ENCODE measurements at regions not wholly inside any gene's neighbourhood (a gene's known extent, or its start where the extent isn't known, plus 50 kb on each side); places are given as distances from the start of the nearest gene placed in this dataset.
A peak's percentile ranks its signal among the peaks of the same experiment; 100 is the strongest.
"Not testable (repeated sequence)": the region's sequence is repeated elsewhere in the genome, so short reads cannot be mapped to it uniquely, and the experiment has no call there.

GRCh38 chr5:62222305-62222704, 83.7 kb upstream of the KIF2A start:
- Mint-ChIP-seq H3K27me3 (ENCODE audit: low read depth) (peaks cover 22% of the 10 kb centered on the region), H3K4me1 (ENCODE audit: low read depth) (peaks cover 16% of the 10 kb centered on the region)
- not testable (repeated sequence) for H3K27ac Mint-ChIP-seq; H3K36me3 Mint-ChIP-seq (ENCODE audit: insufficient read depth in 2 of 2); H3K4me3 Mint-ChIP-seq; ATAC-seq (replicated peaks in 1 of 2); DNase-seq; H3K9me3 Mint-ChIP-seq

GRCh38 chr5:62223312-62223670, 82.7 kb upstream of the KIF2A start:
- H3K9me3 Mint-ChIP-seq; H3K36me3 Mint-ChIP-seq (ENCODE audit: insufficient read depth in 2 of 2): not testable (repeated sequence)
- H3K4me3 Mint-ChIP-seq: peak overlapping the region; percentile 85 to 86

GRCh38 chr5:62224987-62225601, 80.9 kb upstream of the KIF2A start:
- not testable (repeated sequence) for H3K36me3 Mint-ChIP-seq (ENCODE audit: insufficient read depth in 2 of 2); DNase-seq; H3K27me3 Mint-ChIP-seq (ENCODE audit: low read depth); H3K9me3 Mint-ChIP-seq; ATAC-seq (replicated peaks in 1 of 2)
- peaks cover 23% of the 10 kb centered on the region for H3K4me1 Mint-ChIP-seq (ENCODE audit: low read depth)
- H3K4me3 Mint-ChIP-seq: peak overlapping the region; percentile 85 to 86
- peak overlapping the region; percentile 88 for H3K27ac Mint-ChIP-seq

More at GRCh38 chr5:62223312-62223670, 82.7 kb upstream of the KIF2A start:
- H3K4me1 Mint-ChIP-seq (ENCODE audit: low read depth): peaks cover 19% of the 10 kb centered on the region
- peaks cover 14% of the 10 kb centered on the region for H3K27me3 Mint-ChIP-seq (ENCODE audit: low read depth)
- peak; percentile 96 to 97 for ATAC-seq (replicated peaks in 1 of 2)
- peak; percentile 77 to 80 for DNase-seq
- peak overlapping the region; percentile 87 for H3K27ac Mint-ChIP-seq

GRCh38 chr5:62230876-62231388, 75.1 kb upstream of the KIF2A start:
- DNase-seq; H3K9me3 Mint-ChIP-seq; ATAC-seq (replicated peaks in 1 of 2); H3K4me3 Mint-ChIP-seq; H3K27me3 Mint-ChIP-seq (ENCODE audit: low read depth); H3K36me3 Mint-ChIP-seq (ENCODE audit: insufficient read depth in 2 of 2); H3K27ac Mint-ChIP-seq: not testable (repeated sequence)
- H3K4me1 Mint-ChIP-seq (ENCODE audit: low read depth): peaks cover 17% of the 10 kb centered on the region

GRCh38 chr5:62231576-62231975, 74.4 kb upstream of the KIF2A start:
- no peaks in the 10 kb centered on the region for H3K27me3 Mint-ChIP-seq (ENCODE audit: low read depth)
- DNase-seq: no peak
- peaks cover 19% of the 10 kb centered on the region for H3K4me1 Mint-ChIP-seq (ENCODE audit: low read depth)
- no peak for ATAC-seq (replicated peaks in 1 of 2)
- peak overlapping the region; percentile 9 for H3K27ac Mint-ChIP-seq
- no peak overlapping the region for H3K4me3 Mint-ChIP-seq
- H3K36me3 Mint-ChIP-seq (ENCODE audit: insufficient read depth in 2 of 2): peaks cover 0 to 4% of the 10 kb centered on the region in 2 donors
- H3K9me3 Mint-ChIP-seq: no peaks in the 10 kb centered on the region

GRCh38 chr5:62232218-62232617, 73.8 kb upstream of the KIF2A start:
- not testable (repeated sequence) for H3K27ac Mint-ChIP-seq; H3K9me3 Mint-ChIP-seq; H3K36me3 Mint-ChIP-seq (ENCODE audit: insufficient read depth in 2 of 2); H3K27me3 Mint-ChIP-seq (ENCODE audit: low read depth); ATAC-seq (replicated peaks in 1 of 2); H3K4me3 Mint-ChIP-seq; DNase-seq
- H3K4me1 Mint-ChIP-seq (ENCODE audit: low read depth): peaks cover 26% of the 10 kb centered on the region

GRCh38 chr5:62233083-62234046, 72.6 kb upstream of the KIF2A start:
- H3K27ac Mint-ChIP-seq: peak overlapping the region; percentile 70
- not testable (repeated sequence) for H3K9me3 Mint-ChIP-seq; H3K27me3 Mint-ChIP-seq (ENCODE audit: low read depth); H3K36me3 Mint-ChIP-seq (ENCODE audit: insufficient read depth in 2 of 2)
- peak overlapping the region in 1 of 2 donors; percentile 27 for H3K4me3 Mint-ChIP-seq
- ATAC-seq (replicated peaks in 1 of 2) (peak; percentile 38 to 67), DNase-seq (peak in 1 of 2 donors; percentile 7)
- peaks cover 23% of the 10 kb centered on the region for H3K4me1 Mint-ChIP-seq (ENCODE audit: low read depth)

GRCh38 chr5:62236593-62236992, 69.4 kb upstream of the KIF2A start:
- Mint-ChIP-seq H3K27ac (peak overlapping the region; percentile 80), H3K4me1 (ENCODE audit: low read depth) (peaks cover 29% of the 10 kb centered on the region), H3K4me3 (peak overlapping the region; percentile 29 to 65)
- H3K27me3 Mint-ChIP-seq (ENCODE audit: low read depth); H3K9me3 Mint-ChIP-seq; H3K36me3 Mint-ChIP-seq (ENCODE audit: insufficient read depth in 2 of 2): not testable (repeated sequence)
- DNase-seq: peak; percentile 62 to 65
- peak; percentile 90 to 92 for ATAC-seq (replicated peaks in 1 of 2)

GRCh38 chr5:62237944-62238343, 68.1 kb upstream of the KIF2A start:
- H3K4me1 Mint-ChIP-seq (ENCODE audit: low read depth): peaks cover 29% of the 10 kb centered on the region
- H3K27me3 Mint-ChIP-seq (ENCODE audit: low read depth); DNase-seq; H3K27ac Mint-ChIP-seq; H3K36me3 Mint-ChIP-seq (ENCODE audit: insufficient read depth in 2 of 2); H3K4me3 Mint-ChIP-seq; H3K9me3 Mint-ChIP-seq; ATAC-seq (replicated peaks in 1 of 2): not testable (repeated sequence)

GRCh38 chr5:62238584-62238983, 67.4 kb upstream of the KIF2A start:
- not testable (repeated sequence) for H3K27ac Mint-ChIP-seq; ATAC-seq (replicated peaks in 1 of 2); H3K27me3 Mint-ChIP-seq (ENCODE audit: low read depth); H3K36me3 Mint-ChIP-seq (ENCODE audit: insufficient read depth in 2 of 2); H3K9me3 Mint-ChIP-seq; DNase-seq; H3K4me3 Mint-ChIP-seq
- H3K4me1 Mint-ChIP-seq (ENCODE audit: low read depth): peaks cover 28% of the 10 kb centered on the region

- ATAC-seq (replicated peaks in 1 of 2); H3K27me3 Mint-ChIP-seq (ENCODE audit: low read depth); DNase-seq; H3K9me3 Mint-ChIP-seq; H3K36me3 Mint-ChIP-seq (ENCODE audit: insufficient read depth in 2 of 2); H3K4me3 Mint-ChIP-seq: not testable (repeated sequence)
- Mint-ChIP-seq H3K4me1 (ENCODE audit: low read depth) (peaks cover 28% of the 10 kb centered on the region), H3K27ac (peak overlapping the region; percentile 12)
Observed at GRCh38 chr5:62240494-62240893, 65.5 kb upstream of the KIF2A start.

GRCh38 chr5:62242000-62242399, 64.0 kb upstream of the KIF2A start:
- peaks cover 25% of the 10 kb centered on the region for H3K4me1 Mint-ChIP-seq (ENCODE audit: low read depth)
- not testable (repeated sequence) for H3K27ac Mint-ChIP-seq; H3K4me3 Mint-ChIP-seq; H3K9me3 Mint-ChIP-seq; ATAC-seq (replicated peaks in 1 of 2); H3K27me3 Mint-ChIP-seq (ENCODE audit: low read depth); H3K36me3 Mint-ChIP-seq (ENCODE audit: insufficient read depth in 2 of 2); DNase-seq

- peaks cover 25% of the 10 kb centered on the region for H3K4me1 Mint-ChIP-seq (ENCODE audit: low read depth)
- not testable (repeated sequence) for H3K36me3 Mint-ChIP-seq (ENCODE audit: insufficient read depth in 2 of 2); H3K27ac Mint-ChIP-seq; H3K9me3 Mint-ChIP-seq; ATAC-seq (replicated peaks in 1 of 2); DNase-seq; H3K4me3 Mint-ChIP-seq; H3K27me3 Mint-ChIP-seq (ENCODE audit: low read depth)
Observed at GRCh38 chr5:62243046-62243445, 63.0 kb upstream of the KIF2A start.

Measured in activated T-cell treated with anti-CD3 and anti-CD28 coated beads, Interleukin-2, amount 50 U/mL, for 72 hours (primary cell).